ENCODE measurements at regions not wholly inside any gene's neighbourhood (a gene's known extent, or its start where the extent isn't known, plus 50 kb on each side); places are given as distances from the start of the nearest gene placed in this dataset.

DNA sequence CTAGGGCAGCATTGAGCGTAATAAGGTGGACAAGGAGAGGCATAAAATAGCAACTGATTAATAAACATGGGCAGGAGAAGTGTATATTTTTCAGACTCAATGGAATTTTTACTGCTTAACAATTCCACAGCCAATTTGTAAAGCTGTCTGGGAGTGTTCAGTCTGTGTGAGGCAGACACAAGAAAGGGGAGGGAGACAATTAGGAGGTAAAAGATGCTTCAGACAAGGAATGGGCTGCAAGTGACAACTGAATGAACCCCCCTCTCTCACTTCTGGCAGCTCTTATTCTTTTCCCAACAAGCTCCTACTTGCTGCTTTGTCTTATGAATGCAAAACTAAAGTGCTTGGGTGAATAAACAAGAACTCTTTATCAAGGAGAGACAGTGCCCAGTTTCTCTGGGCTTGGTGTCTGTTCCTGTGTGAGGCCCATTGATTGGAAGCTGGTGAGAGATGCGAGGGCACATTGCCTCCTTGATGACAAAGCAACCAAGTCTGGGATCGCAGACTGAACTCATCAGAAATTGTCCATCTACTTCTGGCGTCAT, 575.3 kb downstream of the RNF144B start:
- H3K9me3 ChIP-seq (ENCODE audit: control insufficient read depth in 3 of 3, low read length in 3 of 3), result no peaks in the 10 kb centered on the region
- no peaks in the 10 kb centered on the region for H3K27me3 ChIP-seq (ENCODE audit: control insufficient read depth in 3 of 3, insufficient read depth in 3 of 3, low read length in 3 of 3)
- H3K9ac ChIP-seq (ENCODE audit: low read depth in 1 of 3, low read length in 3 of 3), result no peak overlapping the region
- no peaks in the 10 kb centered on the region for H3K4me1 ChIP-seq (ENCODE audit: control insufficient read depth in 3 of 3, insufficient read depth in 3 of 3, low read length in 3 of 3)
- no peak overlapping the region for H3K27ac ChIP-seq (ENCODE audit: low read depth, low read length)
- H3K36me3 ChIP-seq (ENCODE audit: control insufficient read depth in 3 of 3, insufficient read depth in 3 of 3, low read length in 3 of 3), result no peaks in the 10 kb centered on the region
- H3K4me3 ChIP-seq (ENCODE audit: low read length in 3 of 3), result no peak overlapping the region

GRCh38 chr6:18963439-18963838, 576.3 kb downstream of the RNF144B start:
- Histone ChIP-seq H3K36me3 (ENCODE audit: control insufficient read depth in 3 of 3, insufficient read depth in 3 of 3, low read length in 3 of 3) (no peaks in the 10 kb centered on the region), H3K9me3 (ENCODE audit: control insufficient read depth in 3 of 3, low read length in 3 of 3) (no peaks in the 10 kb centered on the region), H3K4me3 (ENCODE audit: low read length in 3 of 3) (no peak overlapping the region), H3K9ac (ENCODE audit: low read depth in 1 of 3, low read length in 3 of 3) (no peak overlapping the region), H3K4me1 (ENCODE audit: control insufficient read depth in 3 of 3, insufficient read depth in 3 of 3, low read length in 3 of 3) (no peaks in the 10 kb centered on the region), H3K27ac (ENCODE audit: low read depth, low read length) (no peak overlapping the region), H3K27me3 (ENCODE audit: control insufficient read depth in 3 of 3, insufficient read depth in 3 of 3, low read length in 3 of 3) (no peaks in the 10 kb centered on the region)

DNA sequence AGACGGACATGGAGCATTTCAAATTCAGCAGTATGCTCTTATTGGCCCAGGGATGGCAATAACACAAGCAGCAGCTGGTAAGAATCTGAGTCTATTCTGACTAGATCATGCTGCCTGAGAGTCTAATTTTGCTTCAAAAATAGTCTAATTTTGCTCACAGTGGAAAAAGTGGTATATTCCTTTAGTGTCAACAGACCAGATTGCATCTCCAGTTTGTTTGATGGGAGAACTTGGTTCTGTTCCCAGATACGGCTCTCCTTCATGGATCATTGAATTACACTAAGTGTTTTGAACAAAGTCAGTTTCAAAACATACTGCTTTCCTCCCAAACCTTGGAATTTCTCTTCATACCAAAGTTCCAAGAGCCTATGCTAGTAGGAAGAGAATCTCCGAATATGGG, 586.1 kb downstream of the RNF144B start:
- Histone ChIP-seq H3K27me3 (ENCODE audit: control insufficient read depth in 3 of 3, insufficient read depth in 3 of 3, low read length in 3 of 3) (no peaks in the 10 kb centered on the region), H3K36me3 (ENCODE audit: control insufficient read depth in 3 of 3, insufficient read depth in 3 of 3, low read length in 3 of 3) (no peaks in the 10 kb centered on the region), H3K9ac (ENCODE audit: low read depth in 1 of 3, low read length in 3 of 3) (no peak overlapping the region), H3K27ac (ENCODE audit: low read depth, low read length) (no peak overlapping the region), H3K9me3 (ENCODE audit: control insufficient read depth in 3 of 3, low read length in 3 of 3) (no peaks in the 10 kb centered on the region), H3K4me1 (ENCODE audit: control insufficient read depth in 3 of 3, insufficient read depth in 3 of 3, low read length in 3 of 3) (no peaks in the 10 kb centered on the region), H3K4me3 (ENCODE audit: low read length in 3 of 3) (no peak overlapping the region)

DNA sequence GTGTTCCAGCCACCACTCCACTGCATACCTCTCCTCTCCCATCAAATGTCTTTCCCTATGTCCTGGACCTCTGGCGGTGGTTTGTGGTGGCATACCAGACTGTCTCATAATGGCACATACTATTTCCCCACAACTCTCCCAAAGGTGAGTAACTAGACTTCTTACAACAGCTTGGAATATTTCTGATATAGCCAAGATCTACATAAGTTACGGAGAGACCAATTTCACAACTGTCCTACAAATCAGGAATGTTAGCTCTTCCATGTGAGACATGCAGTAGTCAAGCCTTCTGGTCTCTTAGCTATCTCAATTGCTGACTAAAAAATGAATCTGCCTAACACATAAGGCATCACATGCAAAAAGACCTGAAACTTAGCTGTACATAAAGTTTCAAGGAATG, 588.9 kb downstream of the RNF144B start:
- Histone ChIP-seq H3K9ac (ENCODE audit: low read depth in 1 of 3, low read length in 3 of 3) (no peak overlapping the region), H3K36me3 (ENCODE audit: control insufficient read depth in 3 of 3, insufficient read depth in 3 of 3, low read length in 3 of 3) (no peaks in the 10 kb centered on the region), H3K27me3 (ENCODE audit: control insufficient read depth in 3 of 3, insufficient read depth in 3 of 3, low read length in 3 of 3) (no peaks in the 10 kb centered on the region), H3K4me1 (ENCODE audit: control insufficient read depth in 3 of 3, insufficient read depth in 3 of 3, low read length in 3 of 3) (no peaks in the 10 kb centered on the region), H3K9me3 (ENCODE audit: control insufficient read depth in 3 of 3, low read length in 3 of 3) (no peaks in the 10 kb centered on the region), H3K27ac (ENCODE audit: low read depth, low read length) (no peak overlapping the region), H3K4me3 (ENCODE audit: low read length in 3 of 3) (no peak overlapping the region)

- Histone ChIP-seq H3K4me1 (ENCODE audit: control insufficient read depth in 3 of 3, insufficient read depth in 3 of 3, low read length in 3 of 3) (no peaks in the 10 kb centered on the region), H3K9ac (ENCODE audit: low read depth in 1 of 3, low read length in 3 of 3) (no peak overlapping the region), H3K9me3 (ENCODE audit: control insufficient read depth in 3 of 3, low read length in 3 of 3) (no peaks in the 10 kb centered on the region), H3K27me3 (ENCODE audit: control insufficient read depth in 3 of 3, insufficient read depth in 3 of 3, low read length in 3 of 3) (no peaks in the 10 kb centered on the region), H3K36me3 (ENCODE audit: control insufficient read depth in 3 of 3, insufficient read depth in 3 of 3, low read length in 3 of 3) (no peaks in the 10 kb centered on the region), H3K4me3 (ENCODE audit: low read length in 3 of 3) (no peak overlapping the region), H3K27ac (ENCODE audit: low read depth, low read length) (no peak overlapping the region)
Measured at GRCh38 chr6:18976966-18977365, 589.8 kb downstream of the RNF144B start.

- Histone ChIP-seq H3K4me3 (ENCODE audit: low read length in 3 of 3) (no peak overlapping the region), H3K9ac (ENCODE audit: low read depth in 1 of 3, low read length in 3 of 3) (no peak overlapping the region), H3K27me3 (ENCODE audit: control insufficient read depth in 3 of 3, insufficient read depth in 3 of 3, low read length in 3 of 3) (no peaks in the 10 kb centered on the region), H3K27ac (ENCODE audit: low read depth, low read length) (no peak overlapping the region), H3K9me3 (ENCODE audit: control insufficient read depth in 3 of 3, low read length in 3 of 3) (no peaks in the 10 kb centered on the region), H3K4me1 (ENCODE audit: control insufficient read depth in 3 of 3, insufficient read depth in 3 of 3, low read length in 3 of 3) (no peaks in the 10 kb centered on the region), H3K36me3 (ENCODE audit: control insufficient read depth in 3 of 3, insufficient read depth in 3 of 3, low read length in 3 of 3) (no peaks in the 10 kb centered on the region)
Measured at GRCh38 chr6:18978337-18979128, 591.4 kb downstream of the RNF144B start.

DNA sequence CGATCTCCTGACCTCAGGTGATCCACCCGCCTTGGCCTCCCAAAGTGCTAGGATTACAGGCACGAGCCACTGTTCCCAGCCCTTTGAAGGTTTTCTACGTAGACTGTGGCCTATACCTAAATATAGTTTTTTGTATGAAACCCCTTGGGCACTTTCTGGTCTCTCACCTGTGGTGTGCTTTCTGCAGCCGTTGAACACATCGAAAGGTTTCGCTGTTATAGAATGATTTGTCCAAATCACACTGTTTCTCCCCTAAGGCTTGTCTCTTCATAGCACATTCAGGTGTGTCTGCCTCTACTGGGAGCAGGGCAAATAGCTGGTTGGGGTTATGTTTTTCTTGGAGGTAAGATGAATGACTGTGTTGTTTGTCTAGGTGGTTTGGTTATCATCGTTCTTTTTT, 597.9 kb downstream of the RNF144B start:
- no peak overlapping the region for H3K27ac ChIP-seq (ENCODE audit: low read depth, low read length)
- H3K36me3 ChIP-seq (ENCODE audit: control insufficient read depth in 3 of 3, insufficient read depth in 3 of 3, low read length in 3 of 3), result no peaks in the 10 kb centered on the region
- H3K4me1 ChIP-seq (ENCODE audit: control insufficient read depth in 3 of 3, insufficient read depth in 3 of 3, low read length in 3 of 3), result no peaks in the 10 kb centered on the region
- H3K9ac ChIP-seq (ENCODE audit: low read depth in 1 of 3, low read length in 3 of 3), result no peak overlapping the region
- H3K9me3 ChIP-seq (ENCODE audit: control insufficient read depth in 3 of 3, low read length in 3 of 3), result no peaks in the 10 kb centered on the region
- no peaks in the 10 kb centered on the region for H3K27me3 ChIP-seq (ENCODE audit: control insufficient read depth in 3 of 3, insufficient read depth in 3 of 3, low read length in 3 of 3)
- no peak overlapping the region for H3K4me3 ChIP-seq (ENCODE audit: low read length in 3 of 3)

GRCh38 chr6:18985996-18986395, 598.8 kb downstream of the RNF144B start:
- Histone ChIP-seq H3K27me3 (ENCODE audit: control insufficient read depth in 3 of 3, insufficient read depth in 3 of 3, low read length in 3 of 3) (no peaks in the 10 kb centered on the region), H3K4me1 (ENCODE audit: control insufficient read depth in 3 of 3, insufficient read depth in 3 of 3, low read length in 3 of 3) (peaks cover 0 to 3% (median 0%) of the 10 kb centered on the region in 3 donors), H3K4me3 (ENCODE audit: low read length in 3 of 3) (no peak overlapping the region), H3K9me3 (ENCODE audit: control insufficient read depth in 3 of 3, low read length in 3 of 3) (no peaks in the 10 kb centered on the region), H3K36me3 (ENCODE audit: control insufficient read depth in 3 of 3, insufficient read depth in 3 of 3, low read length in 3 of 3) (no peaks in the 10 kb centered on the region), H3K27ac (ENCODE audit: low read depth, low read length) (no peak overlapping the region), H3K9ac (ENCODE audit: low read depth in 1 of 3, low read length in 3 of 3) (no peak overlapping the region)

- no peak overlapping the region for H3K27ac ChIP-seq (ENCODE audit: low read depth, low read length)
- H3K9ac ChIP-seq (ENCODE audit: low read depth in 1 of 3, low read length in 3 of 3), result no peak overlapping the region
- no peaks in the 10 kb centered on the region for H3K36me3 ChIP-seq (ENCODE audit: control insufficient read depth in 3 of 3, insufficient read depth in 3 of 3, low read length in 3 of 3)
- H3K4me3 ChIP-seq (ENCODE audit: low read length in 3 of 3), result no peak overlapping the region
- H3K27me3 ChIP-seq (ENCODE audit: control insufficient read depth in 3 of 3, insufficient read depth in 3 of 3, low read length in 3 of 3), result no peaks in the 10 kb centered on the region
- H3K4me1 ChIP-seq (ENCODE audit: control insufficient read depth in 3 of 3, insufficient read depth in 3 of 3, low read length in 3 of 3), result peaks cover 0 to 3% (median 0%) of the 10 kb centered on the region in 3 donors
- no peaks in the 10 kb centered on the region for H3K9me3 ChIP-seq (ENCODE audit: control insufficient read depth in 3 of 3, low read length in 3 of 3)
Measured at GRCh38 chr6:18988636-18989035, 601.5 kb downstream of the RNF144B start.

- no peaks in the 10 kb centered on the region for H3K36me3 ChIP-seq (ENCODE audit: control insufficient read depth in 3 of 3, insufficient read depth in 3 of 3, low read length in 3 of 3)
- H3K9ac ChIP-seq (ENCODE audit: low read depth in 1 of 3, low read length in 3 of 3), result no peak overlapping the region
- peak overlapping the region in 2 of 3 donors; percentile 15 to 33 for H3K4me3 ChIP-seq (ENCODE audit: low read length in 3 of 3)
- H3K27ac ChIP-seq (ENCODE audit: low read depth, low read length), result no peak overlapping the region
- H3K27me3 ChIP-seq (ENCODE audit: control insufficient read depth in 3 of 3, insufficient read depth in 3 of 3, low read length in 3 of 3), result no peaks in the 10 kb centered on the region
- peaks cover 0 to 3% (median 0%) of the 10 kb centered on the region in 3 donors for H3K4me1 ChIP-seq (ENCODE audit: control insufficient read depth in 3 of 3, insufficient read depth in 3 of 3, low read length in 3 of 3)
- no peaks in the 10 kb centered on the region for H3K9me3 ChIP-seq (ENCODE audit: control insufficient read depth in 3 of 3, low read length in 3 of 3)
Measured at GRCh38 chr6:18990059-18990978, 603.2 kb downstream of the RNF144B start.

All from skeletal muscle tissue (tissue), 3 donors.